GM12891 (cell line): ENCODE measurements at regions not wholly inside any gene's neighbourhood (a gene's known extent, or its start where the extent isn't known, plus 50 kb on each side); places are given as distances from the start of the nearest gene placed in this dataset.

ENCODE experiments used
- DNase-seq: peaks from one replicate; pipeline ENCODE4 v3.0.0; 2011; ENCODE audit warnings: low spot score; ENCODE audit not compliant: insufficient read length
- FAIRE-seq: peaks from 2 replicates; lab custom pipeline; 2011; peaks lifted over from hg19 to GRCh38; lab: Jason Lieb, UNC
- PAX5 ChIP-seq: IDR thresholded peaks from 2 replicates; pipeline ENCODE4 v1.6.1; 2011; ENCODE audit warnings: low read length, moderate library complexity, mild to moderate bottlenecking; ENCODE audit not compliant: insufficient read depth, severe bottlenecking
- POLR2A ChIP-seq: IDR thresholded peaks from 2 replicates; pipeline ENCODE4 v1.6.1; 2011; ENCODE audit warnings: low read depth, low read length, control low read depth
- POLR2AphosphoS5 ChIP-seq: IDR thresholded peaks from 2 replicates; pipeline ENCODE4 v1.6.1; 2011; ENCODE audit warnings: low read depth, low read length, control low read depth
- POU2F2 ChIP-seq: IDR thresholded peaks from 2 replicates; pipeline ENCODE4 v1.6.1; 2011; ENCODE audit warnings: low read depth, mild to moderate bottlenecking, control low read depth, low read length, moderate library complexity
- SPI1 ChIP-seq: IDR thresholded peaks from 2 replicates; pipeline ENCODE4 v1.6.1; 2011; ENCODE audit warnings: low read depth, low read length, control low read depth
- TAF1 ChIP-seq: IDR thresholded peaks from 2 replicates; pipeline ENCODE4 v1.6.1; 2011; ENCODE audit warnings: low read depth, low read length, control low read depth

DNA sequence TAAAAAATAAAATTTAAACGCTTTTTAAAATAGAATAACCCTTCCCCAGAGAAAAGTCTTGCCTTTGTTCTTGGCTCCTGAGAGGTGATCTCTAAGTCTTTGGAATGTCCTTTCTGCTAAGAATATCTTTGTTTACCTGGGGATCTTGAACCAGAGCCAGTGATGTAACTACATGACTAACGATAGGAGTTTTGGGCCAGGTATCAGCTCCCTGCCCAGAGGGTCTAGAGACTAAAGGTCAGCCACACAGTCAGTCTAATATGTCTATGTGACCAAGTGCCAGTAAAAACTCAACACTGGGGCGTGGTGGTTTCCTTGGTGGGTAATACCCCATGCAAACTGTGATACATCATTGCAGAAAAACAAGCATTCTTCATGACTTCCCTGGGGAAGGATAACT, 1351.9 kb upstream of the C9orf72 start:
- no peak for FAIRE-seq
- DNase-seq = no peak
- TF ChIP-seq POU2F2 = no peak
- no peak for TF ChIP-seq PAX5
- no peak for TF ChIP-seq POLR2A
- no peak for TF ChIP-seq TAF1
- TF ChIP-seq SPI1 = no peak
- TF ChIP-seq POLR2AphosphoS5 = no peak

DNA sequence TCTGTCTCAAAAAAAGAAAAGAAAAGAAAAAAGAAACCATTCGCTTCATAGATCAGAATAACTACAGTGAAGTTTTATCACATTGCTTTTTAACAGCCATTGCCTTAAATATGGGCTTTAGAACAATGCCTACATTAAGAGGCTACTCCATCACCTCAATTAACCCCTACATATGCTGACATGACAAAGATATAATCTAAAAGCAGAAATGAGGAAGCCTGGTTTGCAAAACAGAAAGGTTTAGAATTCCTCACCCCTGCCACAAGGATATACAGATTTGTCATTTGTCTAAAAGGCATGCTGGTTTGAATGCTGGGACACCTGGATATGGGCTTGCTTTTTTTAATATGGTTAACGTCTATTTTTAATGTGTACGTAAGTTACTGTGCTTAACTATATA, 1353.0 kb upstream of the C9orf72 start:
- FAIRE-seq (no peak), DNase-seq (no peak)
- TF ChIP-seq PAX5 (no peak), POLR2AphosphoS5 (no peak), TAF1 (no peak), SPI1 (no peak), POLR2A (no peak), POU2F2 (no peak)

DNA sequence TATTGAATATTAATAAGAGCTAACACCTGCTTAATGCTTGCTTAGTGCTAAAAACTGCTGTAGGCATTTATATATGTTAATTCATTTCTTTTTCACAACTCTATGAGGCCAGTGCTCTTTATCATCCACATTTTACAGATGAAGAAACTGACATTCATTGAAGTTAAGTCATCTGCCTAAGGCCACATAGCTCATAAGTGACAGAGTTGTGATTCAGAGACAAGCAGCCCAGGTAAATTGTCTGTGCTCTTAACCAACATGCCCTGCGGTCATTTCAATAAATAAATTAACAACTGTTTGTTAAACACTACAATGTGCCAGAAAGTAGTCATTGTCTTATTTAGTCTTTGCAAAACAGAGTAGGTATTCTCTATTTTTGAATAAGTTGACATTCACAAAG, 1354.4 kb upstream of the C9orf72 start:
- no peak for DNase-seq
- no peak for TF ChIP-seq POLR2AphosphoS5
- TF ChIP-seq TAF1 = no peak
- TF ChIP-seq PAX5 = no peak
- no peak for TF ChIP-seq POLR2A
- TF ChIP-seq POU2F2 = no peak
- no peak for TF ChIP-seq SPI1
- no peak for FAIRE-seq

DNA sequence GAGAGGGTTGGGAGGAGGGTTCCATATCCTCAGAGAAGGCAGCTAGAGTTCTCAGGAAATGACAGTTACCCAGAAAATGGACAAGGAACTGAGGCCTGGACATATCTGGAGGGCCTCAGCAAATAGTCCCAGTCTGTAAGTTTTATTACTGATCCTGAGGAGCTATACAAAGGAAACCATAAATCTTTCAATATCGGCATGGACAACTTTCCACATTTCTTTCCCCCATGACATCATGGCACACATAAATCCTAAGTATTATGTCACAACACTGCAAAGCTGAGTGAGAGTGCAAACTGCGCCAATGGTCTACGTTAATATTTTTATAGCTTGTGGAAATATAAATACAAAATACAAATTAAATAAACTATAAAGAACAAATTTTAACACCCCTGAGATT, 1356.2 kb upstream of the C9orf72 start:
- FAIRE-seq = no peak
- TF ChIP-seq POU2F2 (no peak), POLR2AphosphoS5 (no peak), SPI1 (no peak), POLR2A (no peak), PAX5 (no peak), TAF1 (no peak)
- DNase-seq = no peak

DNA sequence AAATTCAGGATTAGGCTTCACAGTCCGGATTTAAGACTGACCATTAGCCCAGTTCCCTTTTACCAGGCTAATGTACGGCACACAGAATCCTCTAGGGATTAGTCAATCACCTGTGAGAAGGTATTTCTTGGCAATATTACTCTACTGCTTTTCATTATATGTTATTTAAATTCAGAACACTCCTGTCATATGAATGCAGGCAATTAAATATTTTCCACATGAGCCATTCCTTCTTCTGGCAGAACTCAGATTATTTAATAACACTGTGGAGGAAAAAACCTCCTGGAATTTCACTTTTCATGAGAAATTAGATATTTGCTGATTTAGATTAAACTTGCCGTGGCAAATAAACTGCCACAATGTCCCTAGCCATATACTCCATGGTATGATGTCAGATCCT, 1357.5 kb upstream of the C9orf72 start:
- no peak for FAIRE-seq
- DNase-seq = no peak
- TF ChIP-seq PAX5 = no peak
- no peak for TF ChIP-seq POLR2A
- no peak for TF ChIP-seq TAF1
- no peak for TF ChIP-seq POLR2AphosphoS5
- no peak for TF ChIP-seq POU2F2
- no peak for TF ChIP-seq SPI1

DNA sequence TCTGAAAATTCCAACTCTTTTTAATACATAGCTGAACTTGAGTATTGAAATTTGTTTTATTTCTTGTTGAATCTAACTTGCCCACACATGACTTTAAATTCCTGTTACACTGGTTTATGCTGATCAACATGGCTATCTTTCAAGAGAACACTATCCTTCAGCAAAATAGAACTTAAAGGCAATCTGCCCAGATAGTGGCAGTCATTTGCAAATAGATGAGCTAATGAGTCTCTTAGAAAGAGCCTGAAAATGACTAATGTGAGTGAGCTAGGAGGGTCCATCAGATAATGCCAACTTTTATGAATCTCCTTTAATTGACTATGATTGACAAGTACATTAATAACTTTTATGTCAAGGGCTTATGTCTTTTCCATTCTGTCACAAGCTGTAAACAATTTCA, 1360.8 kb upstream of the C9orf72 start:
- TF ChIP-seq POU2F2 = no peak
- no peak for TF ChIP-seq POLR2AphosphoS5
- no peak for TF ChIP-seq SPI1
- TF ChIP-seq TAF1 = no peak
- no peak for DNase-seq
- no peak for FAIRE-seq

DNA sequence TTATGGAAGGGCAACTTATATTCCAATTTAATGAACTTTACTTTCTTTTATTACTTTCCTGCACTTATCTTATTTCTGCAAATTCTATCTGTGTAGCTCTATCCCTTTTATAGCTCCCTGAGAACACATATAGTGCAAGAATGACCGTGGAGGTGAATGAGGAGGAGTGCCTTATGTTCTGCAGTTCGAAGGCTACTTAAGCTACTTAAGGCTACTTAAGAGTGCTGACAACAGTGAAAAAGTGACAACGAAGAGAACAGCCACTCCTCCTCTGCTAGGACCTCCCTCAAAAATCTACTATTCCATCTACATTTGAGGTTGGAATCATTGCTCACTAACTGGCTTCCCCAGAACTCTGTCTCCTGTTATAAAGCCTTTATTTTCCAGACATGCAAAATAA, 1365.7 kb upstream of the C9orf72 start:
- DNase-seq (no peak), FAIRE-seq (no peak)
- TF ChIP-seq SPI1 (no peak), POLR2AphosphoS5 (no peak), POLR2A (no peak), TAF1 (no peak), PAX5 (no peak), POU2F2 (no peak)

DNA sequence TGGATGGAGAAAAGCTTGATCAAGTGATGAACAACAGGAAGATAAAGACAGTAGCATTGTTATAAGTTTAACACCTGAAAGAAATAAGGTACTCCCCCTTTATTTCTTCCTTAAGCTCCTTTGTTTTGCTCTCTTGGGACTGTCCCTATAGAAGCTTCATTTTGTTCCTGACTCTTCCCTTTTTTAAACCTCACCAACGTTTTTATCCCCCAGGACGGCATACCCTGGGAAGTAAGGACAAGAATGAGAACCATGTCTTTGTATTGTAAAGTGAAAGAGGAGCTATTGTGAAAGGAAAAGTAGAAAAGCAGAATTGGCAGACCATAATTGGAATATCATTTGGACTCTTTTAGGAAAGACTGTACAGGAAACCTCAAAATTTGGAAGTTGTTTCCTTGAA, 1368.6 kb upstream of the C9orf72 start:
- DNase-seq = no peak
- TF ChIP-seq PAX5 = no peak
- no peak for TF ChIP-seq POLR2A
- TF ChIP-seq POLR2AphosphoS5 = no peak
- no peak for TF ChIP-seq POU2F2
- no peak for TF ChIP-seq SPI1
- no peak for TF ChIP-seq TAF1
- no peak for FAIRE-seq

DNA sequence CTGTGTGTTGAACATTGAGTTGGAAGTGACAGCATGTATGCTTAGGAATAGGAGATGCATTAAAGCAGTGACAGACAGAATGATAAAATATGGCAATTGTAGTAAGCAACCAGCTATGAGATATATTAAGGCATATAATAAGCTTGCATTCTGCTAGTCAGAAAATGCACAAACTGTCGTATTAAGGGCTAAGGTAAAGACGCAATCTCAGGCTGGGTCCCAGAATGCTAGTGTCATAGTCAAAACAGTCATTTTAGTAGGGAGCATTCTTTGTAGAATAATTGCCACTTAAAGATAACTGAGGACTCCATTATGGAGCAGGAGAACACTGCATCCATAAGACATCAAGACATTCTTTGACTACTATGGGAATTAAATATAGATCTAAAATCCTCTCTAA, 1369.7 kb upstream of the C9orf72 start:
- DNase-seq = no peak
- TF ChIP-seq POLR2AphosphoS5 (no peak), POLR2A (no peak), PAX5 (no peak), POU2F2 (no peak), TAF1 (no peak), SPI1 (no peak)
- FAIRE-seq = no peak

DNA sequence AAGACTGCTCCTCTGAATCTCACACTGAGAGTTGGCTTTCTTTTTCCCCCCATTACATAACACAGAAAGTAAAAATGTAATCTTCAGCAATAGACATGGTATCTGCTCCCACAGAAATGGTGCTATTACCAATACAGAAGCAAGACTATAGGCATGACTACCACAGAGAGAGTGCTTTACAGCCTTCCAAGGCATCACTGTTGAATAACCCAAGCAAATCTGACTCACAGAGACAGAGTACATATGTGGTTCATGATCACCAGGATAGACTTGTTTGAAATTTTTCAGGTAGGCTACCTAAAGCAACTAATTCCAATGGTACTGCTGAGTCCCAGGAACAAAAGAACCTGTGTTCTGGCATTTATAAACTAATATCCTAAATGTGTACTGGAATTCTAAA, 1373.4 kb upstream of the C9orf72 start:
- no peak for FAIRE-seq
- TF ChIP-seq SPI1 (no peak), POLR2AphosphoS5 (no peak), POLR2A (no peak), TAF1 (no peak), POU2F2 (no peak), PAX5 (no peak)
- DNase-seq = no peak

DNA sequence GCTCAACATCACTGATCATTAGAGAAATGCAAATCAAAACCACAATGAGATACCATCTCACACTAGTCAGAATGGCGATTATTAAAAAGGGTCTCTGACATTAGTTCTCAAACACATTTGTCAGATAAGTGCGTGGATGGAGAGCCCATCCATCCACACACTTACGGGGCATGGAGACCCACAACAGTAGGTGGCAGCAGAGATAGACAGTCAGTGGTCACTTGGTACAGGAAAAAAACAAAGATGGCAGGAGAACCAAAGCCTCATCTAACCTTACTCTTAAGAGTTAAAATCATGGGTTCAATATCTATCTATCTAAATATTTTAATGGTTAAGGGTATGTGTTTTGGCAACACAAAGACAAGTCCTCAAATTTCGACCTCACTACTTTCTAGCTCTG, 1378.7 kb upstream of the C9orf72 start:
- no peak for DNase-seq
- FAIRE-seq = no peak
- no peak for TF ChIP-seq PAX5
